HEK293T (cell line): ENCODE measurements at regions not wholly inside any gene's neighbourhood (a gene's known extent, or its start where the extent isn't known, plus 50 kb on each side); places are given as distances from the start of the nearest gene placed in this dataset.
"Not testable (repeated sequence)": the region's sequence is repeated elsewhere in the genome, so short reads cannot be mapped to it uniquely, and the experiment has no call there.

ENCODE experiments used
- CTCF ChIA-PET: fragments of 350-600 bp; formaldehyde crosslinking; extraction: SDS; loops from one replicate; lab custom pipeline; 2021; ENCODE audit warnings: antibody characterized with exemption, inconsistent platforms; lab: Yijun Ruan, JAX
- POLR2A ChIA-PET: fragments of 350-600 bp; formaldehyde crosslinking; extraction: SDS; loops from one replicate; lab custom pipeline; 2020; ENCODE audit warnings: antibody characterized with exemption, inconsistent platforms; lab: Yijun Ruan, JAX
- DNase-seq: peaks from one replicate; pipeline ENCODE4 v3.0.0; 2012; ENCODE audit warnings: mixed read lengths; ENCODE audit errors: extremely low spot score
- ARNT ChIP-seq: fragments of 450-650 bp; IDR thresholded peaks from 2 replicates; pipeline ENCODE4 v1.6.1; 2017; ENCODE audit warnings: mild to moderate bottlenecking
- BHLHE40 ChIP-seq: fragments of 450-650 bp; IDR thresholded peaks from 2 replicates; pipeline ENCODE4 v1.6.1; 2016; ENCODE audit warnings: mild to moderate bottlenecking, moderate library complexity, borderline replicate concordance
- CTBP1 ChIP-seq: fragments of 450-650 bp; IDR thresholded peaks from 2 replicates; pipeline ENCODE4 v1.6.1; 2016; ENCODE audit warnings: borderline replicate concordance
- ELF4 ChIP-seq: fragments of 450-650 bp; IDR thresholded peaks from 2 replicates; pipeline ENCODE4 v1.6.1; 2017; ENCODE audit warnings: antibody characterized with exemption
- FOXA1 ChIP-seq: fragments of 450-650 bp; IDR thresholded peaks from 2 replicates; pipeline ENCODE4 v1.6.1; 2016; ENCODE audit warnings: mild to moderate bottlenecking
- FOXK2 ChIP-seq: fragments of 450-650 bp; IDR thresholded peaks from 2 replicates; pipeline ENCODE4 v1.6.1; 2016; ENCODE audit warnings: mild to moderate bottlenecking
- FOXM1 ChIP-seq: fragments of 450-650 bp; IDR thresholded peaks from 2 replicates; pipeline ENCODE4 v1.6.1; 2017; ENCODE audit warnings: mild to moderate bottlenecking, borderline replicate concordance
- HDGF ChIP-seq: fragments of 450-650 bp; IDR thresholded peaks from 2 replicates; pipeline ENCODE4 v1.6.1; 2017; ENCODE audit warnings: antibody characterized with exemption, borderline replicate concordance
- L3MBTL2 ChIP-seq: fragments of 450-650 bp; conservative IDR thresholded peaks from 2 replicates; pipeline ENCODE4 v1.6.1; 2016; ENCODE audit warnings: mild to moderate bottlenecking
- LEF1 ChIP-seq: fragments of 450-650 bp; IDR thresholded peaks from 2 replicates; pipeline ENCODE4 v1.6.1; 2017; ENCODE audit warnings: mild to moderate bottlenecking, borderline replicate concordance
- NFRKB ChIP-seq: fragments of 450-650 bp; IDR thresholded peaks from 2 replicates; pipeline ENCODE4 v1.6.1; 2016; ENCODE audit warnings: mild to moderate bottlenecking, moderate library complexity
- PKNOX1 ChIP-seq: fragments of 450-650 bp; IDR thresholded peaks from 2 replicates; pipeline ENCODE4 v1.6.1; 2016
- SP1 ChIP-seq: fragments of 450-650 bp; IDR thresholded peaks from 2 replicates; pipeline ENCODE4 v1.6.1; 2017
- SUZ12 ChIP-seq: fragments of 450-650 bp; IDR thresholded peaks from 2 replicates; pipeline ENCODE4 v1.6.1; 2016; ENCODE audit warnings: mild to moderate bottlenecking
- TARDBP ChIP-seq: fragments of 450-650 bp; IDR thresholded peaks from 2 replicates; pipeline ENCODE4 v1.6.1; 2016
- ZNF384 ChIP-seq: fragments of 450-650 bp; IDR thresholded peaks from 2 replicates; pipeline ENCODE4 v1.6.1; 2016

DNA sequence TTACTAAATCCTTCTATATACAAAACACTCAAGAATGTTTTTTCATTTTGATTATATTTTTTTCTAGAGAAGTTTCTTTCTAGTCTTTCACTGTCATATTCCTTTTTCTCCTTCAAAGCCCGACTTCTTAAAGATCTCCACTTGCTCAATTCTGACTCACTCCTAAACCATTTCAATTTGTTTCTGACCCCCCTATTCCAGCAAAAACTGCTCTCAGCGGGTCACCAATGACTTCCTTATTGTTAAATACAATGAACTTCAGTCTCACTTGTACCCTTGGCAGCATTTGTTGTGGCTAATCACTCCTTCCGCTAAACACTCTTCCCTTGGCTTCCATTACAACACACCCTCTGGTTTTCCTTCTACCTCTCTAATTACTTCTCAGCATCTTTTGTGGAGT is 111.1 kb upstream of the RBBP8 start:
- no peak for DNase-seq
- ChIA-PET POLR2A (interaction anchor here (1.2 kb wide), 1 partner anchor 111 kb away, joined by 3 read pairs; the partner anchor contains the start of gene RBBP8), CTCF (interaction anchor here (0.5 to 0.6 kb wide), 2 partner anchors 146 to 569 kb away, joined by 6 to 7 read pairs; no protein-coding TSS in a partner anchor)
- TF ChIP-seq ARNT (no peak), SP1 (no peak), FOXA1 (no peak)

DNA sequence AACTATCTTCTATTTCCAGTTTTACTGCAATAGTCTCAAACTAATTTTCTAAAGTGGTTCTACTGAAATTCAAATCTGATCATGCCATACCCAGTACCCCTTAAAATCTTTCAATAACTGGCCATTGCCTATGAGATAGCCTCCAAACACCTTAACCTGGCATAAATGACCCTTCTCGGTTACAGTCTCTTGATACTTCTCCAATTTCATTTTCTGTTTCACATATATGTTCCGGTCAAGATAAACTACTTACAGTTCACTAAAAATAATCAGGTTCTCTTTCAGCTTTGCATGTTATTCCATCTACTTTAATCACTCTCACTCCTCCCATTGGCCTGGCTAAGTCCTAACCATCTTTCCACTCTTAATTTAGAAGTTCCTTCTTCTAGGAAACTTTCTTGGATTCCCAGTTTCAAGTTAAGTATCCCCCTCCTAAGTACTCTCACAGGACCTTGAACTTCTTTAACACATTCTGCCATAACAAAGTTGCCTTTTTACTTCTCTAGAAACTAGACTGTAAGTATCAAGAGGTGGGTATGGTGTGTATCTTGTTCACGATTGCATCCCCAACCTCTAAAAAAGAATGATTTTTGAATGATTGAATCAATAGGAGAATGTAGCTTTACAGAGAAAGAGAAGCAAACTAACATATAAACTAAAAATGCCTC is 110.2 kb upstream of the RBBP8 start:
- ChIA-PET CTCF (no interaction called here), POLR2A (interaction anchor here (1.2 kb wide), 1 partner anchor 110 kb away, joined by 3 read pairs; the partner anchor contains the start of gene RBBP8)
- TF ChIP-seq NFRKB (no peak), SUZ12 (no peak), FOXM1 (no peak), FOXK2 (no peak), HDGF (no peak), ARNT (no peak), SP1 (no peak), ZNF384 (no peak), PKNOX1 (no peak)
- no peak for DNase-seq

- POLR2A ChIA-PET, result no interaction called here
- TF ChIP-seq FOXK2 (no peak), ZNF384 (no peak), LEF1 (no peak), SP1 (no peak), PKNOX1 (no peak), HDGF (no peak), ELF4 (no peak), NFRKB (no peak), FOXM1 (no peak)
- DNase-seq, result no peak
- CTCF ChIA-PET, result interaction anchor here (1.7 kb wide), 1 partner anchor 10 kb away, joined by 3 read pairs; no protein-coding TSS in a partner anchor
Observed at GRCh38 chr18:22826726-22827125, 106.4 kb upstream of the RBBP8 start.

GRCh38 chr18:22827216-22827615 is 105.9 kb upstream of the RBBP8 start:
- TF ChIP-seq HDGF (no peak), NFRKB (no peak), CTBP1 (no peak), FOXM1 (no peak), L3MBTL2 (no peak), PKNOX1 (no peak), ARNT (no peak), TARDBP (no peak), SP1 (no peak), BHLHE40 (no peak), FOXA1 (no peak), ELF4 (no peak), LEF1 (no peak), SUZ12 (no peak), ZNF384 (no peak), FOXK2 (no peak)
- POLR2A ChIA-PET, result no interaction called here
- DNase-seq, result no peak
- CTCF ChIA-PET, result interaction anchor here (1.7 kb wide), 1 partner anchor 10 kb away, joined by 3 read pairs; no protein-coding TSS in a partner anchor

- TF ChIP-seq LEF1 (no peak), PKNOX1 (no peak), ELF4 (no peak)
- ChIA-PET POLR2A (no interaction called here), CTCF (no interaction called here)
Observed at GRCh38 chr18:22827741-22828140, 105.4 kb upstream of the RBBP8 start.

GRCh38 chr18:22828171-22828570 is 105.0 kb upstream of the RBBP8 start:
- DNase-seq, result no peak
- TF ChIP-seq LEF1 (no peak), CTBP1 (no peak), SUZ12 (no peak), FOXK2 (no peak)
- POLR2A ChIA-PET, result no interaction called here
- CTCF ChIA-PET, result no interaction called here

More at GRCh38 chr18:22827741-22828140, 105.4 kb upstream of the RBBP8 start:
- no peak for DNase-seq

DNA sequence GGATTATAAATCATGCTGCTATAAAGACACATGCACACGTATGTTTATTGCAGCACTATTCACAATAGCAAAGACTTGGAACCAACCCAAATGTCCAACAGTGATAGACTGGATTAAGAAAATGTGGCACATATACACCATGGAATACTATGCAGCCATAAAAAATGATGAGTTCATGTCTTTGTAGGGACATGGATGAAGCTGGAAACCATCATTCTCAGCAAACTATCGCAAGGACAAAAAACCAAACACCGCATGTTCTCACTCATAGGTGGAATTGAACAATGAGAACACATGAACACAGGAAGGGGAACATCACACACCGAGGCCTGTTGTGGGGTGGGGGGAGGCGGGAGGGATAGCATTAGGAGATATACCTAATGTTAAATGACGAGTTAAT is 104.5 kb upstream of the RBBP8 start:
- POLR2A ChIA-PET, CTCF ChIA-PET, DNase-seq: not testable (repeated sequence)
